ENCODE measurements at regions not wholly inside any gene's neighbourhood (a gene's known extent, or its start where the extent isn't known, plus 50 kb on each side); places are given as distances from the start of the nearest gene placed in this dataset.

DNA sequence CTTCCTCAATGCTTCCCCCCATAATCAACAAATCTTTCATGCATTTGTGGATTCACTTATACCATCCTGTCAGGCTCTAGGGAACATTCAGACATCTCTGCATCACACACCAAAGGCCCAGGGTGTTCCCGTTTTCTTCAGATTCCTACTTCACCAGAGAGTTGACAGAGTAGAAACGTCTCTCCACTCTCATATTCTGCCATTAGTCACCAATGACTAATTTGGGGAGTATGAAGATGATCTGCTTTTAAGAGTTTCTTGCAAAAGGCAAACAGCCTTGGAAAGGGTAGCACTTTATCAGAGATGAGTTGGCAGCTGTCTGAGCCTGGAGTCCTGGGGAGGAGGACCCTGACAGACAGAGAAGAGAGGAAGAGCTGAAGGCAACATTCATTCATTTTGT lies 55.8 kb upstream of the DGKG start:
- peaks cover 8% of the 10 kb centered on the region for H3K27me3 ChIP-seq
- H4K20me1 ChIP-seq (ENCODE audit: insufficient read depth, poor library complexity, severe bottlenecking) = no peaks in the 10 kb centered on the region
- H2AFZ ChIP-seq = no peak overlapping the region
- peaks cover 6% of the 10 kb centered on the region for H3K4me1 ChIP-seq (ENCODE audit: insufficient read depth)
- WGBS (ENCODE audit: low lambda C conversion rate, missing lambda C conversion rate) = 49% methylated on average over 2 of the region's 2 CpGs
- no peaks in the 10 kb centered on the region for H3K9me2 ChIP-seq (replicated peaks; ENCODE audit: insufficient read depth)
- no peak overlapping the region for H3K4me3 ChIP-seq
- no peaks in the 10 kb centered on the region for H3K79me2 ChIP-seq
- no peaks in the 10 kb centered on the region for H3K9me3 ChIP-seq (ENCODE audit: low read depth)
- H3K4me2 ChIP-seq = no peak overlapping the region
- DNase-seq (ENCODE audit: low spot score) = peak; percentile 21
- H3K36me3 ChIP-seq (replicated peaks; ENCODE audit: insufficient read depth, low read depth) = no peaks in the 10 kb centered on the region
- H3K27ac ChIP-seq = no peak overlapping the region
- TF ChIP-seq EZH2phosphoT487 (IDR thresholded peaks at IDR 0.05; ENCODE audit: low read depth, severe bottlenecking, unreplicated experiment) (no peak), CTCF (IDR thresholded peaks at IDR 0.05; ENCODE audit: poor library complexity) (no peak), EZH2 (IDR thresholded peaks at IDR 0.05; ENCODE audit: borderline replicate concordance) (no peak)

DNA sequence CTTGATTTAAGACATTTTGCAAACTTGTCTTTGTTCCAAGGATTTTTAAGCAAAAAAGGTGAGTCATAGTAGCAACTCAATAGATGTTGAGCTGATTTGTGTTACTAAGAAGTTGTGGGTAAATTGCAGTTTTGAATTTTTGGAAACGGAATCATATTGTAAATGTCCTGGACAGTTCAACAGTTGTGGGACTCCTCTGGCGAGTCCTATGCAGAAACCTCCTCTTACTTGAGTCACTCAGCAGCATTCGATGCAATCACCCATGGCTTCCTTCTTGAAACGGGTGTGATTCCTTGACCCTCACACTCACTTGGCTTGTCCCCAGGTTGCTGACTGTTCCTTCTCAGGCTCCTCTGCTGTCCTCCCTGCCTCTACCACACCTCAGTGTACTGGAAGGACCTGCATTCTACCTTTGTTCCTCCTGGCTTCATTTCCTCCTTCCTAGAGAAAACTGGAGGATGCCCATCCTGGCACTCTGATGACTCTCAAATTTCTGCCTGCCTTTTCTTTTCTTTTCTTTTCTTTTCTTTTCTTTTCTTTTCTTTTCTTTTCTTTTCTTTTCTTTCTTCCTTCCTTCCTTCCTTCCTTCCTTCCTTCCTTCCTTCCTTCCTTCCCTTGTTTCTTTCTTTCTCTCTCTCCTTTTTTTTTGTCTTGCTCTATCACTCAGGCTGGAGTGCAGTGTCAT lies 52.8 kb upstream of the DGKG start:
- H3K9me3 ChIP-seq (ENCODE audit: low read depth) = no peaks in the 10 kb centered on the region
- H3K27ac ChIP-seq = no peak overlapping the region
- WGBS (ENCODE audit: low lambda C conversion rate, missing lambda C conversion rate) = 82% methylated on average over 4 of the region's 4 CpGs
- H3K9me2 ChIP-seq (replicated peaks; ENCODE audit: insufficient read depth) = no peaks in the 10 kb centered on the region
- H2AFZ ChIP-seq = no peak overlapping the region
- DNase-seq (ENCODE audit: low spot score) = no peak
- no peaks in the 10 kb centered on the region for H3K36me3 ChIP-seq (replicated peaks; ENCODE audit: insufficient read depth, low read depth)
- H3K79me2 ChIP-seq = no peaks in the 10 kb centered on the region
- H3K4me1 ChIP-seq (ENCODE audit: insufficient read depth) = peaks cover 6% of the 10 kb centered on the region
- H3K4me2 ChIP-seq = no peak overlapping the region
- no peaks in the 10 kb centered on the region for H4K20me1 ChIP-seq (ENCODE audit: insufficient read depth, poor library complexity, severe bottlenecking)
- TF ChIP-seq EZH2 (IDR thresholded peaks at IDR 0.05; ENCODE audit: borderline replicate concordance) (no peak), EZH2phosphoT487 (IDR thresholded peaks at IDR 0.05; ENCODE audit: low read depth, severe bottlenecking, unreplicated experiment) (no peak), CTCF (IDR thresholded peaks at IDR 0.05; ENCODE audit: poor library complexity) (no peak)
- H3K4me3 ChIP-seq = no peak overlapping the region
- H3K27me3 ChIP-seq = peaks cover 3% of the 10 kb centered on the region

DNA sequence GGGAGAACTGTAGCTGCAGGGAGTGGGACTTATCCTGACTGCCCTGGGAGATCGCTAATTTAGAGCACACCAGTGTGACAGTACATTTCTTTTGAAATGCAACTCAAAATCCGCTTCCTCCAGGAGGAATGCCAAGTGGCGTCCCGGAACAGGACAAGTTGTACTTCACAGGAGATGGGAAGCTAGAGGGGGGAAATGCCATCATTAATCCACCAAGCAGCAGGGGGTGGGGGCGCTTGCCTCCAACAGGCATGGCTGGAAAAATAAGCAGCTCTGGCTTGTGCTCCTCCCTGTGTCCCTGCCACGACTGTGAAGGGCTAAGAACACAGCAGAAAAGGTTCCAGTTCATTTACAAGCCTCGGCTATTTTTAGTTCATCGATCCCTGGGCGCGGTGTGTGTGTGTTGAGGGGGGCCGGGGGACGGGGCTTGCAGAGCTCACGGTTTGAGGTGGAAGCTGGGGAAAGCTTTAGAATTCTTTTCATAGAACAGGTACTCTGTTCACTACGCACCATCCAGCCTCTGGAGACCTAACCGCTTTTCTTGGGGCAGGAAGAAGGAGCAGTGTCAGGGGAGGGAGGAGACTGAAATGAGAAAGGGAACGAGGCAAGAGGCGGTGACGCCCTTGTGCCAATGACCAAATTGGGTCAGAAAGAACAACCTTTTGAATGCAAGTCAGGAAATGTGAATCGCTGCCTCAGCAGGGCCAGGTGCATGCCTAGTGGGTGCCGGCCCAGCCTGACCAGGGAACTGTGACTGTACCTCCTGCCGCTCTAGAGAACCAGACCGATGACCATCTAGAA lies 51.8 kb upstream of the DGKG start:
- no peak overlapping the region for H3K4me3 ChIP-seq
- H4K20me1 ChIP-seq (ENCODE audit: insufficient read depth, poor library complexity, severe bottlenecking) = no peaks in the 10 kb centered on the region
- peak overlapping the region; percentile 28 for H3K27ac ChIP-seq
- no peaks in the 10 kb centered on the region for H3K79me2 ChIP-seq
- DNase-seq (ENCODE audit: low spot score) = peak; percentile 47
- H3K36me3 ChIP-seq (replicated peaks; ENCODE audit: insufficient read depth, low read depth) = no peaks in the 10 kb centered on the region
- peaks cover 3% of the 10 kb centered on the region for H3K27me3 ChIP-seq
- 6% methylated on average over 22 of the region's 22 CpGs for WGBS (ENCODE audit: low lambda C conversion rate, missing lambda C conversion rate)
- H3K9me2 ChIP-seq (replicated peaks; ENCODE audit: insufficient read depth) = no peaks in the 10 kb centered on the region
- H3K4me2 ChIP-seq = peak overlapping the region; percentile 82
- peak overlapping the region; percentile 63 for H2AFZ ChIP-seq
- H3K4me1 ChIP-seq (ENCODE audit: insufficient read depth) = peaks cover 6% of the 10 kb centered on the region
- H3K9me3 ChIP-seq (ENCODE audit: low read depth) = no peaks in the 10 kb centered on the region
- no peak for TF ChIP-seq CTCF (IDR thresholded peaks at IDR 0.05; ENCODE audit: poor library complexity)
- no peak for TF ChIP-seq EZH2 (IDR thresholded peaks at IDR 0.05; ENCODE audit: borderline replicate concordance)
- TF ChIP-seq EZH2phosphoT487 (IDR thresholded peaks at IDR 0.05; ENCODE audit: low read depth, severe bottlenecking, unreplicated experiment) = no peak

Measured in hepatocyte (in vitro differentiated cells).